OCI-LY3 (cell line): ENCODE measurements at regions not wholly inside any gene's neighbourhood (a gene's known extent, or its start where the extent isn't known, plus 50 kb on each side); places are given as distances from the start of the nearest gene placed in this dataset.

Experiments
- H2AFZ ChIP-seq: fragments of 200-600, 300-600 bp; shearing (Covaris generic); 2 replicates; pipeline ENCODE4 v1.6.0; 2014; ENCODE audit warnings: antibody characterized with exemption, low read depth, low read length
- H3K27ac ChIP-seq: fragments of 200-600, 300-600 bp; sonication (generic); 2 replicates; pipeline ENCODE4 v1.5.1; 2014; ENCODE audit warnings: mild to moderate bottlenecking, low read length, moderate library complexity, mixed read lengths
- H3K27me3 ChIP-seq: fragments of 200-600, 300-600 bp; sonication (generic); 2 replicates; pipeline ENCODE4 v1.6.1; 2014; ENCODE audit warnings: low read depth, low read length, mixed read lengths
- H3K36me3 ChIP-seq: fragments of 200-600, 300-600 bp; sonication (generic); replicated peaks from 2 replicates; pipeline ENCODE3; 2014; ENCODE audit warnings: low read depth, low read length, mixed read lengths
- H3K4me1 ChIP-seq: fragments of 300-600, 200-600 bp; sonication (generic); 2 replicates; pipeline ENCODE4 v1.6.1; 2014; ENCODE audit warnings: low read length, mixed read lengths
- H3K4me2 ChIP-seq: fragments of 200-600, 300-600 bp; sonication (generic); 2 replicates; pipeline ENCODE4 v1.6.1; 2014; ENCODE audit warnings: low read length, mixed read lengths
- H3K4me3 ChIP-seq: fragments of 300-600, 200-600 bp; sonication (generic); 2 replicates; pipeline ENCODE4 v1.5.1; 2014; ENCODE audit warnings: antibody characterized with exemption, mild to moderate bottlenecking, low read length, moderate library complexity
- H3K79me2 ChIP-seq: fragments of 300-600, 200-600 bp; shearing (Covaris generic); 2 replicates; pipeline ENCODE4 v1.6.1; 2014; ENCODE audit warnings: mild to moderate bottlenecking, low read length, mixed read lengths
- H3K9ac ChIP-seq: fragments of 300-600, 200-600 bp; shearing (Covaris generic); 2 replicates; pipeline ENCODE4 v1.6.0; 2014; ENCODE audit warnings: mild to moderate bottlenecking, low read length, moderate library complexity
- H3K9me3 ChIP-seq: fragments of 200-600, 300-600 bp; shearing (Covaris generic); 2 replicates; pipeline ENCODE4 v1.6.1; 2014; ENCODE audit warnings: low read length, mixed read lengths; ENCODE audit not compliant: insufficient read depth
- H4K20me1 ChIP-seq: fragments of 200-600, 300-600 bp; sonication (generic); 2 replicates; pipeline ENCODE4 v1.6.1; 2016; ENCODE audit warnings: low read length, mixed read lengths; ENCODE audit not compliant: insufficient read depth
- CTCF ChIP-seq: fragments of 200-600, 300-600 bp; sonication (generic); IDR thresholded peaks from 2 replicates; pipeline ENCODE4 v1.5.1; 2014; ENCODE audit warnings: antibody characterized with exemption, low read length, low read depth
- EZH2phosphoT487 ChIP-seq: fragments of 200-600 bp; shearing (Covaris generic); IDR thresholded peaks from 2 replicates; pipeline ENCODE4 v1.6.1; 2018; ENCODE audit warnings: antibody characterized with exemption, mixed run types, low read depth

- Histone ChIP-seq H3K4me3 (no peak overlapping the region), H3K4me1 (peaks cover 11% of the 10 kb centered on the region), H3K36me3 (no peaks in the 10 kb centered on the region), H4K20me1 (no peaks in the 10 kb centered on the region), H3K9me3 (no peaks in the 10 kb centered on the region), H3K27ac (no peak overlapping the region), H3K79me2 (no peaks in the 10 kb centered on the region), H3K9ac (no peak overlapping the region), H2AFZ (no peak overlapping the region), H3K4me2 (no peak overlapping the region), H3K27me3 (no peaks in the 10 kb centered on the region)
- no peak for TF ChIP-seq CTCF
- TF ChIP-seq EZH2phosphoT487 = no peak
Observed at GRCh38 chr22:48154943-48155240, 1392.4 kb downstream of the TBC1D22A start.

- Histone ChIP-seq H3K79me2 (no peaks in the 10 kb centered on the region), H3K9me3 (no peaks in the 10 kb centered on the region), H3K4me1 (peaks cover 11% of the 10 kb centered on the region), H3K4me3 (no peak overlapping the region), H3K4me2 (no peak overlapping the region), H3K9ac (no peak overlapping the region), H3K36me3 (no peaks in the 10 kb centered on the region), H3K27ac (no peak overlapping the region), H3K27me3 (no peaks in the 10 kb centered on the region), H4K20me1 (no peaks in the 10 kb centered on the region), H2AFZ (no peak overlapping the region)
- no peak for TF ChIP-seq CTCF
- no peak for TF ChIP-seq EZH2phosphoT487
Observed at GRCh38 chr22:48154169-48154942, 1391.9 kb downstream of the TBC1D22A start.

GRCh38 chr22:48153726-48154125 is 1391.3 kb downstream of the TBC1D22A start:
- Histone ChIP-seq H3K27ac (no peak overlapping the region), H3K79me2 (no peaks in the 10 kb centered on the region), H3K4me2 (no peak overlapping the region), H3K4me3 (no peak overlapping the region), H2AFZ (no peak overlapping the region), H3K27me3 (no peaks in the 10 kb centered on the region), H3K9me3 (no peaks in the 10 kb centered on the region), H3K9ac (no peak overlapping the region), H3K4me1 (peaks cover 11% of the 10 kb centered on the region), H3K36me3 (no peaks in the 10 kb centered on the region), H4K20me1 (no peaks in the 10 kb centered on the region)
- no peak for TF ChIP-seq CTCF
- TF ChIP-seq EZH2phosphoT487 = no peak

- H3K79me2 ChIP-seq = no peaks in the 10 kb centered on the region
Observed at GRCh38 chr22:48152916-48153315, 1390.5 kb downstream of the TBC1D22A start.

More at GRCh38 chr22:48152916-48153315, 1390.5 kb downstream of the TBC1D22A start:
- Histone ChIP-seq H3K9ac (no peak overlapping the region), H3K27me3 (peaks cover 3% of the 10 kb centered on the region; the same call in 1 of the 2 replicates), H3K36me3 (no peaks in the 10 kb centered on the region), H3K4me1 (peaks cover 11% of the 10 kb centered on the region), H4K20me1 (no peaks in the 10 kb centered on the region), H3K9me3 (no peaks in the 10 kb centered on the region), H2AFZ (no peak overlapping the region), H3K27ac (no peak overlapping the region), H3K4me2 (no peak overlapping the region), H3K4me3 (no peak overlapping the region)
- TF ChIP-seq CTCF = no peak
- TF ChIP-seq EZH2phosphoT487 = no peak
